Activated naive CD4-positive, alpha-beta T cell treated with anti-CD3 and anti-CD28 coated beads for 36 hours (primary cell): ENCODE measurements at regions not wholly inside any gene's neighbourhood (a gene's known extent, or its start where the extent isn't known, plus 50 kb on each side); places are given as distances from the start of the nearest gene placed in this dataset.

ENCODE experiments used
- CTCF ChIA-PET: fragments of 350-600 bp; sonication (Branson Sonifier 250); formaldehyde crosslinking; loops from one replicate; lab custom pipeline; 2021; ENCODE audit warnings: antibody characterized with exemption; lab: Charles Lee
- DNase-seq: peaks from one replicate; pipeline ENCODE4 v3.0.0-alpha.2; 2020
- H3K27ac Mint-ChIP-seq: one replicate; pipeline ENCODE4 v1.8.0; 2021; ENCODE audit warnings: mild to moderate bottlenecking, mixed read lengths
- H3K27me3 Mint-ChIP-seq: one replicate; pipeline ENCODE4 v1.8.0; 2021; ENCODE audit warnings: low read depth, mixed read lengths
- H3K36me3 Mint-ChIP-seq: one replicate; pipeline ENCODE4 v1.8.0; 2021; ENCODE audit warnings: low read depth, mixed read lengths
- H3K4me1 Mint-ChIP-seq: one replicate; pipeline ENCODE4 v1.8.0; 2021; ENCODE audit warnings: low read depth, mixed read lengths
- H3K4me3 Mint-ChIP-seq: one replicate; pipeline ENCODE4 v1.8.0; 2021; ENCODE audit warnings: mild to moderate bottlenecking, moderate library complexity, mixed read lengths
- H3K9me3 Mint-ChIP-seq: one replicate; pipeline ENCODE4 v1.8.0; 2021; ENCODE audit warnings: mixed read lengths
- intact Hi-C: fragments of 100-400 bp; cut with micrococcal nuclease; formaldehyde crosslinking; loops from one replicate; pipeline ENCODE4 v1.15.1; 2023

DNA sequence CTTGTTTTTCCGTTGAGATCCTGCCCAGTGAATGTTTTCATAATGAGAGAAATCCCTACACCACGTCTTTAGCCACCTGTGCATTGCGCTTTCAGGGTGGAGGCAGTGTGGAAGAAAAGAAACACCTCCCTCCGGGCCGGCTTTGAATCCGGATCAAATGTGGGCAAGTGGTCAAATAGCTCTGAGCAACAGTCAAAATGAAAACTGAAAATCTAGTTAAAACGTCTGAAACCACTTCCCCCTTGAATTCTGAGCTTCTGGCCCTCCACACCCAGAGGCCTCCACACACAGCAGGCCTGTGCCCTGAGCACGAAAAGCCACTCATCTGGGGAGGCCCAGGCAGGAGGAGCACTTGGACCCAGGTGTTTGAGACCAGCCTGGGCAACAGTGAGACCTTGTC lies 263.6 kb upstream of the SALL3 start:
- no peak overlapping the region for H3K4me3 Mint-ChIP-seq
- intact Hi-C loops = no loop called here
- no peak overlapping the region for H3K27ac Mint-ChIP-seq
- no peak for DNase-seq
- no peaks in the 10 kb centered on the region for H3K4me1 Mint-ChIP-seq
- no peaks in the 10 kb centered on the region for H3K9me3 Mint-ChIP-seq
- H3K36me3 Mint-ChIP-seq = no peaks in the 10 kb centered on the region
- H3K27me3 Mint-ChIP-seq = peaks cover 7% of the 10 kb centered on the region
- CTCF ChIA-PET = no interaction called here

DNA sequence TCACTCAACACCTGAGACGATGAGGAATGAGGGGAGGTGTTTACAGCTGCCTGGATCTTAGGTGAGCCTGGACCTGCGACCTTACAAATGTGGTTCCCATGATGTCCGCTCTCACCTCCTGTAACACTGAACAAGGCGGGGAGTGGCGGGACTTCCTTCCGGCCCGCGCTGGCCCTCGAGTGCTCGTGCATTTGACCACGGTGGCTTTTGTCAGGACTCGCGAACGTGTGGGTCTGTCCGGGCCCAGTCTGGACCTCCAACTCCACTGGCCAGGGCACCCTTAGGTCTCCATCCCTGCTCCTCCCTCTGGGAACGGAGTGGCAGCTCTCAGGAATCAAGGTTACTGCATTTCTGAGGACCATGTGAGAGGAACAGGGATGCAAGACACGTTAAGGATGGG lies 263.0 kb upstream of the SALL3 start:
- no peak for DNase-seq
- Mint-ChIP-seq H3K4me1 (no peaks in the 10 kb centered on the region), H3K4me3 (no peak overlapping the region), H3K27me3 (peaks cover 9% of the 10 kb centered on the region), H3K27ac (no peak overlapping the region), H3K9me3 (no peaks in the 10 kb centered on the region), H3K36me3 (no peaks in the 10 kb centered on the region)
- intact Hi-C loops = no loop called here
- CTCF ChIA-PET = no interaction called here

DNA sequence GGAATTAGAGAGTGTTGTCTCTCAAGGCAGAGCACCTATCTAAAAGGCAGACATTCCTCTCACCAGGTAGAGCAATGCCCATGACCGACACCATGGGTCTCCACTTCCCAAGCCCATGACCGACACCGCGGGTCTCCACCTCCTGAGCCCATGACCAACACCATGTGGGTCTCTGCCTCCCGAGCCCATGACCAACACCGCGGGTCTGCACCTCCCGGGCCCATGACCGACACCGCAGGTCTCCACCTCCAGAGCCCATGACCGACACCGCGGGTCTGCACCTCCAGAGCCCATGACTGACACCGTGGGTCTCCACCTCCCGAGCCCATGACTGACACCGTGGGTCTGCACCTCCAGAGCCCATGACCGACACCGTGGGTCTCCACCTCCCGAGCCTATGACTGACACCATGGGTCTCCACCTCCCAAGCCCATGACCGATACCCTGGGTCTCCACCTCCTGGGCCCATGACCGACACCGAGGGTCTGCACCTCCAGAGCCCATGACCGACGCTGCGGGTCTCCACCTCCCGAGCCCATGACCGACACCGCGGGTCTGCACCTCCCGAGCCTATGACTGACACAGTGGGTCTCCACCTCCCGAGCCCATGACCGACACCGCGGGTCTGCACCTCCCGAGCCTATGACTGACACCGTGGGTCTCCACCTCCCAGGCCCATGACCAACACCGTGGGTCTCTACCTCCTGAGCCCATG lies 262.4 kb upstream of the SALL3 start:
- Mint-ChIP-seq H3K4me3 (no peak overlapping the region), H3K9me3 (no peaks in the 10 kb centered on the region), H3K36me3 (no peaks in the 10 kb centered on the region), H3K4me1 (no peaks in the 10 kb centered on the region), H3K27ac (no peak overlapping the region), H3K27me3 (peaks cover 13% of the 10 kb centered on the region)
- CTCF ChIA-PET = no interaction called here
- no peak for DNase-seq
- intact Hi-C loops = no loop called here

DNA sequence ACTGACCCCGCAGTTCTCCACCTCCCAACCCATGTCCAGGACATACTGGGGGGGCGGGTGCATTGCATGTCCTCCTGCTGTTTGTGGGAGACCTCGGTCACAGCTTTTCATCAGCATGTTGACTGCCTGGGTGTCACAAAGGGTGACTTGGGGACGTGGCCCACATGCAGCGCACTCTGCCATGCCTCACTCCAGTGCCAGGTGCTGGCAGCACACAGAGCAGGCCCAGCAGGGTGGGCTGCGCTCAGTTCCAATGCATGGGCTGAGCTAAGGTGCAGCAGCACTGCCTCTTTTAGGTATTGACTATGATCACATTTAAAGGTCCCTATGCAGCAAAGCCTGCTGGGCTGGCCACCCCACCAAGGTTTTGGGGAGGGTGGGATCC lies 261.9 kb upstream of the SALL3 start:
- Mint-ChIP-seq H3K27me3 (peaks cover 18% of the 10 kb centered on the region), H3K36me3 (no peaks in the 10 kb centered on the region), H3K9me3 (no peaks in the 10 kb centered on the region), H3K4me1 (no peaks in the 10 kb centered on the region), H3K27ac (no peak overlapping the region), H3K4me3 (no peak overlapping the region)
- DNase-seq = no peak
- CTCF ChIA-PET = no interaction called here
- intact Hi-C loops = no loop called here

DNA sequence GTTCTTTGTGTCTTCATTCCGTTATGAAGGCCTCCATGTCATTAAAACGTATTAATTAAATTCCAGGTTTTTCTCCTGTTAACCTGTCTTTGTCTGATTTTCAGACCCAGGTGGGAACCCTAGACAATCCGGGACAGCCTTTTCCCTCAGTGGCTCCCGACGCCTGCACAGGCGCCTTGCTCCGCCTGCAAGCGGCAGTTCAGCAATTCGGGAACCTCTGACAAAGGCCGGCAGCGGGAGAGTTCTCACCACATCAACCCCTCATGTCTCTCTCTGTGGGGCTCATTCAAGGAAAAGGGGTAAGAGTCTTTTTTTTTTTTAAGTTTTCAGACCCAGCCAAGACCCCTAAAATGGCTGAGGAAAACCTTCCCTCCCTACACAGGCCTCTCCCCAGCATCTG lies 259.8 kb upstream of the SALL3 start:
- H3K36me3 Mint-ChIP-seq = no peaks in the 10 kb centered on the region
- no peak overlapping the region for H3K27ac Mint-ChIP-seq
- H3K4me1 Mint-ChIP-seq = no peaks in the 10 kb centered on the region
- peaks cover 23% of the 10 kb centered on the region for H3K27me3 Mint-ChIP-seq
- intact Hi-C loops = no loop called here
- CTCF ChIA-PET = no interaction called here
- H3K4me3 Mint-ChIP-seq = no peak overlapping the region
- no peak for DNase-seq
- no peaks in the 10 kb centered on the region for H3K9me3 Mint-ChIP-seq

DNA sequence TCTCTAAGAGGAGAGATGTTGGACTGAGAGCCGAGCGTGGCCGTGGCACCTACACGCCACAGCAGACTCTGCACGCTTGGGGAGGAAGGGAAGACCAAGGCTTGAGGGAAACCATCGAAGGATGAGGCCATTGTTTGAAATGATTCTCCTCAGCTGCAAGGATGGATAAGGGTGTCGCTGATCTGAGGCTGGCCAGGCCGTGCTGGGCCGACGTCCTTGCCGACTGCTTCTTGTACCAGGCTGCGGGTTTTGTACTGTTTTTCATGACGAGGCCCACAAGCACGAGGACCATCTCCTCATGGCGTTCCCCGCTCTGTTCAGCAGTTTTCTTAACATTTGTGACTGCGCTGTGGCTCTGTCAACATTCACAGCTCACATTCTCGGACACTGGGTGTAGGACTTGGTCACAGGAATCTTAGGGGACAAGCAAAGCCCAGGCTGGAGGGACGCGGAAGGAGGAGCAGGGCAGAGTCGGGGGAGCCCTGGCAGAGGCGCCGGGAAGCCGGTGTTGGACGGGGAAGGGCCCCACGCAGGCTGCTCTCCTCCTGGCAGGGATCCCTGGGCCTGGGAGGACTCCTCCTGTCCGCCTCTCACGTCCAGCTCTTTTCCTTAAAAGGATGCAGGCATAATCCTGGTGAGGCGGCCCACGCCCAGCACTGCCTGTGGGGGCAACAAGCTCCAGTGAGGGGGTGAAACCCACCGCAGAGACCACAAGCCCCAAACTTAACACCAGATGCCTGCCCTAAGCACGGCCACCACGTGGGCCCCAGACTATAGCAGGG lies 259.0 kb upstream of the SALL3 start:
- DNase-seq = no peak
- no peak overlapping the region for H3K4me3 Mint-ChIP-seq
- H3K27ac Mint-ChIP-seq = no peak overlapping the region
- intact Hi-C loops = no loop called here
- peaks cover 23% of the 10 kb centered on the region for H3K27me3 Mint-ChIP-seq
- H3K4me1 Mint-ChIP-seq = no peaks in the 10 kb centered on the region
- CTCF ChIA-PET = no interaction called here
- H3K36me3 Mint-ChIP-seq = no peaks in the 10 kb centered on the region
- H3K9me3 Mint-ChIP-seq = no peaks in the 10 kb centered on the region

DNA sequence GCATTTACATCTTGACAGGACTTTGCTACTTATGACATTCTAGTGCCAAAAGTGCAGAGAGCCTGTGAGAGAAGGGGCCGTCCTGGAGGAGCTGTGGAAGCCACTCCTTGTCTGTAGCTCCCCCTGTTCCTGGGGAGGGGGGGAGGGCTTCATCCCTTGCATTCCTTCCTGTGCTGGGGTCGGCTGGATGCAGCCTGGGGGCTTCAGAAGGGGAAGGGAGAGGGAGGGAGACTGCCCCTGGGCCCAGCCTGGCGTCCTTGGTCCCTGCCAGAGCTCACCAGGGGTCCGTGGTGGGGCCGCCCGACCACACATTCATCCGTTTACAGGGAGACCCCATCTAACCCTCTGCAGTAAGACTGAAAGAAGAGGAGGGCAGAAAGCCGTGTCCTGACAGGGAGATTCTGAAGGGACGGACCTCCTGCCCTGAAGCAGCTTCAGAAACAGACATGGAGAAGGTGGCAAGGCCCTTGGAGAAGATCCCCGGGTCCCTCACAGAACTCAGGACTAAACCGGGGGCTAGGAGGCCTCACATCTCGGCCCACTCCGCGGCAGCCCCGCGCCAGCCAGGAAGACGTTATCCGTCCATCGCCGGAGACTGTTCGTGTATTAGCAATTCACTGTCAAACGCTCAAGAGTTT lies 258.3 kb upstream of the SALL3 start:
- intact Hi-C loops = no loop called here

DNA sequence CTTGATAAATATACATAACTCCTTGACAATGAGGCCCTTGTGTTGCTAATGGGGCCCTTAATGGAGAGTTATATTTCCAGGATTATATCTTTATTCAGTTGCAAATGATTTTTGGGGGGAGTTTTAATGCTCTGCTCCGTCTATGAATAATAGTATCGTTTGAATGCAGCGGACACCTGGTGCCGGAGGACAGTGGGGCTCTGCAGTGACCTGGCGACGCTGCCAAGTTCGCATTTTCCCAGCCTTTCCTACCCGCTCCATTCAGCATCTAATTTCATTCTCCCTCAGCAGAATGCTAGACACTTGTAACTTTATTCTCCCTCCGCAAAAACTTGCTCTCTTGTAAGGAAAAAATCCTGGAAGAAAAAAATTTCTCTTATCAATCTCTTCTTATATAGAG lies 257.6 kb upstream of the SALL3 start:
- Mint-ChIP-seq H3K9me3 (no peaks in the 10 kb centered on the region), H3K36me3 (no peaks in the 10 kb centered on the region)

More for the DNA sequence above, 258.3 kb upstream of the SALL3 start:
- Mint-ChIP-seq H3K9me3 (no peaks in the 10 kb centered on the region), H3K27ac (no peak overlapping the region), H3K4me1 (no peaks in the 10 kb centered on the region), H3K4me3 (no peak overlapping the region), H3K36me3 (no peaks in the 10 kb centered on the region), H3K27me3 (peaks cover 23% of the 10 kb centered on the region)
- no peak for DNase-seq
- CTCF ChIA-PET = no interaction called here

DNA sequence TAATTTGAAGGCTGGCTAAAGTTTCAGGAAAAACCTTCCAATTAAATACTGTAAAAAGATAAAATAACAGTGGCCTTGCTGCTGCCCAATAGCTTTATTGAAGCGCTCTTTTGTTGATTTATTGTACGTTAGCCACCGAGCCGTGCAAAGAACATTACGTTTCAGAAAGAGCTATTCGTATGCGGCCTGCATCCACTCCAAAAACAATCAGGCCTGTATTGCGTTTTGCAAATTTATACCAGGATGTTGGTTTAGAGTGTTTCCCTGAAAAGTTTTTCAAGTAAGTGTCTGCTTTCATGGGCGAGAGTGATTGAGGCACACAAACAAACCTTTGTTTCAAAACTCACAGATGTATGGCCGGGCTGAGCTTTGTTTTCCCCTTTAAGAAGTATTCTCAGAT lies 257.2 kb upstream of the SALL3 start:
- CTCF ChIA-PET = interaction anchor here (0.6 kb wide), 1 partner anchor 346 kb away, joined by 3 read pairs; no protein-coding TSS in a partner anchor
- Mint-ChIP-seq H3K27me3 (peaks cover 23% of the 10 kb centered on the region), H3K36me3 (no peaks in the 10 kb centered on the region), H3K27ac (no peak overlapping the region), H3K9me3 (no peaks in the 10 kb centered on the region), H3K4me1 (no peaks in the 10 kb centered on the region), H3K4me3 (no peak overlapping the region)
- intact Hi-C loops = no loop called here
- no peak for DNase-seq

More for the DNA sequence above, 257.6 kb upstream of the SALL3 start:
- Mint-ChIP-seq H3K27me3 (peaks cover 23% of the 10 kb centered on the region), H3K4me1 (no peaks in the 10 kb centered on the region), H3K4me3 (no peak overlapping the region), H3K27ac (no peak overlapping the region)
- CTCF ChIA-PET = no interaction called here
- DNase-seq = no peak
- intact Hi-C loops = no loop called here

DNA sequence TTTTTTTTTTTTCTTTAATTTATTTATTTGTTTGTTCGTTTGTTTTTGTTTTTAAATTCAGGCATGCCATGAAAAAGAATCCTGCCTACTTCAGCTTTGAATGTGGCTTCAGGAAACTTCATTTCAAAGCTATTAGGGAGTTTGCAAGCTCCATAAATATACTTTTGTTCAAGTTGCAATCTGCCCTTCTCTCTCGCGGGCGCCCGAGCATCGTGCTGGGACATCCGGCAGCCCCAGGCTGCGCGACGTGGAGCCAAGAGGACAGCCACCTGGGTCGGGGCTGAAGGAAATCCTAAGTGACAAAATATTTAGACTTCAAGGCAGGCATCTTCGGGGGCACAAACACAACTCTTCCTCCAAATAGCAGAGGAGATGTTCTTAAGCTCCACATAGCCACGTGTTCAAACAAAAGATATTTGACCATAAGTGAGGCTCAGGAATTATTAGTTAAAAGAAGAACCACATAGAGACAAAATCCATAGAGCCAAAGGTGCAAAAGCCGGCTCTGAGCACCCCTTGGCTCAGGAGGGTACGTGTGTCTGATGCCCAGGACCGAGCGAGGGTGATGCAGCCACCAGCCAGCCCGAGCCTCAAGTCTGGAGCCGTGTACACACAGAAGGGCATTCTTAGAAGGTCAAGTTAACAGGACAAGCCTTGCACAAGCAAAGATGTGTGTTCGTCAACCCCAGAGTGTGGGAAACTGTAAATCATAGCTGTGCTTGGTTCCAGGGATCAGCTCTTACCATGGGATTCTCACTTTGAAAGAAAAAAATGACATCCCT lies 256.5 kb upstream of the SALL3 start:
- no peak overlapping the region for H3K4me3 Mint-ChIP-seq
- H3K9me3 Mint-ChIP-seq = no peaks in the 10 kb centered on the region
- intact Hi-C loops = no loop called here
- peaks cover 23% of the 10 kb centered on the region for H3K27me3 Mint-ChIP-seq
- H3K27ac Mint-ChIP-seq = no peak overlapping the region
- H3K36me3 Mint-ChIP-seq = no peaks in the 10 kb centered on the region
- no peak for DNase-seq
- H3K4me1 Mint-ChIP-seq = no peaks in the 10 kb centered on the region
- CTCF ChIA-PET = interaction anchor here (0.6 kb wide), 1 partner anchor 345 kb away, joined by 3 read pairs; no protein-coding TSS in a partner anchor

DNA sequence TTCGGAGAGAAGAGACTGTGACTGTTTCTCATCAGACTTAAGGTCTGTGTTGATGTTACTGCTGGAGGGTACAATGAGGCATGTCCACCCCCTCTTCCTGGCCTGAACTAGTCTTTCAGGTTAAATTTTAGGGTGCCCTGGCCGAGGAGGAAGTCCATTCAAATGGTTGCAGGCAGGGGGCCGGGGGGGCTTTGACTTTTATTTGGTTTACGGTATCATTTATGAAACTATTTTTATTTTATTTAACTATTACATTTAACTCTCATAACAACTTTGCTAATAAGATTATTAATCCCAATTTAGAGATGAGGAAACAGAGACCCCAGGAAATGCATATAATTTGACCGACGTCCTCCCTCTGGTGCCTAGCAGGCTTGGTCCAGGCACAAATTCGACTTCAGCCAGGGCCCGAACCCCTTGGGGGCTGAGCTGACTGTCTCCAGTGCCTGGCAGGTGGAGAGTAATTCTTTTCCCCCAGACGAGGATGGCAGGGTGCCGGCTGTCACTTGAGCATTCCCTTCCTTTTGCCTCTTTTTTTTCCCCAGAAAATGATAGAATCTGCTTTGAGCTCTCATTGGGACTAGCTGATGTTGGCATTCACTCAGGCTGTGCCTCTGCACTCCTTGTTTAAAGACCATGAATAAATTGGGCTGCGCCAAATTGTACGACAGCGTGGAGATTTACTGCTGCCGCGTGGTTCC lies 255.3 kb upstream of the SALL3 start:
- Mint-ChIP-seq H3K4me3 (no peak overlapping the region), H3K36me3 (no peaks in the 10 kb centered on the region), H3K4me1 (no peaks in the 10 kb centered on the region), H3K27me3 (peaks cover 21% of the 10 kb centered on the region), H3K9me3 (no peaks in the 10 kb centered on the region), H3K27ac (no peak overlapping the region)
- intact Hi-C loops = no loop called here
- no peak for DNase-seq
- CTCF ChIA-PET = no interaction called here

DNA sequence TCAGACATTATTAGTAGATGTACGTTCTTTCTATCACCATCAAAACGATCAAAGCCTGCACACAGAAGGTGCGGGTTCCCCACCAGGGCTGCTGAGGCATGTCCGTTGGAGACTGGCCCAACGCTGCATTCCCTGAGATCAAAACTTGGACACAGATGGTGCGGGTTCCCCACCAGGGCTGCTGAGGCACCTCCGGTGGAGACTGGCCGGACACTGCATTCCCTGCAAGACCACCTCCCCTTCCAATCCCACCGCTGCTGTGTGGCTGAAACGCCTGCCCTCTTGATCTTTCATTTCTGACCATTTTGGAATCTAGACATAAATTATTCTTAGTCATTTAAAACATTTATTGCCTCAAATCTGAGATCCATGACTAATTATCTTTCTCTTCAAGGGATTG lies 254.2 kb upstream of the SALL3 start:
- CTCF ChIA-PET = no interaction called here
- Mint-ChIP-seq H3K27ac (no peak overlapping the region), H3K9me3 (no peaks in the 10 kb centered on the region), H3K36me3 (no peaks in the 10 kb centered on the region), H3K4me1 (no peaks in the 10 kb centered on the region), H3K4me3 (no peak overlapping the region), H3K27me3 (peaks cover 17% of the 10 kb centered on the region)
- intact Hi-C loops = no loop called here
- no peak for DNase-seq
